HepG2 (cell line): ENCODE measurements at regions not wholly inside any gene's neighbourhood (a gene's known extent, or its start where the extent isn't known, plus 50 kb on each side); places are given as distances from the start of the nearest gene placed in this dataset.

Source experiments
- ATAC-seq: fragments of 200-7000 bp; cut with Tn5 transposase; 3 replicates; pipeline ENCODE4 v1.9.1; 2020; ENCODE audit warnings: mild to moderate bottlenecking, moderate library complexity
- BruUV-seq: library from RNA; stranded (reverse); fragments of 400-500 nt; replicated peaks from 2 replicates; lab custom pipeline; 2021; lab: Mats Ljungman, UMichigan
- CTCF ChIA-PET: fragments of 300-600 bp; formaldehyde crosslinking; extraction: SDS; loops from one replicate; lab custom pipeline; 2021; ENCODE audit warnings: low total read pairs, inconsistent platforms, low intra/inter-chr PET ratio; lab: Yijun Ruan, JAX
- POLR2A ChIA-PET: fragments of 350-600 bp; sonication (Branson Sonifier 250); formaldehyde crosslinking; loops from one replicate; lab custom pipeline; 2020; ENCODE audit warnings: antibody characterized with exemption, inconsistent platforms; lab: Yijun Ruan, JAX
- DNase-seq: peaks from one replicate; pipeline ENCODE4 v3.0.0-alpha.2; 2015; ENCODE audit warnings: low spot score
- FAIRE-seq: peaks from 3 replicates; lab custom pipeline; 2011; peaks lifted over from hg19 to GRCh38; lab: Jason Lieb, UNC
- H2AFZ ChIP-seq: one replicate; pipeline ENCODE4 v1.6.1; 2011; ENCODE audit warnings: low read length, inconsistent platforms
- H3K27ac ChIP-seq: fragments of 300-600 bp; 3 replicates; pipeline ENCODE4 v1.8.0; 2011; ENCODE audit warnings: mixed run types, mild to moderate bottlenecking, mixed read lengths, low read length, inconsistent platforms; ENCODE audit not compliant: insufficient read depth; ENCODE audit errors: extremely low read length
- H3K27me3 ChIP-seq, 2 experiments: fragments of 200-600 bp in 1 of 2; 2 replicates in 1 of 2; 3 replicates in 1 of 2; pipeline versions ENCODE4 v1.6.0 to v1.8.0; 2011; ENCODE audit warnings: low read length in 2 of 2, mild to moderate bottlenecking in 2 of 2, moderate library complexity in 2 of 2, inconsistent platforms in 1 of 2; ENCODE audit not compliant: insufficient read depth in 2 of 2, control insufficient read depth in 1 of 2
- H3K36me3 ChIP-seq, 2 experiments: fragments of 200-600 bp in 1 of 2; replicated peaks in 1 of 2; 2 replicates in 1 of 2; 3 replicates in 1 of 2; pipeline versions ENCODE4 v1.5.1 to v1.8.0; 2011; ENCODE audit warnings: low read length in 2 of 2, inconsistent platforms in 1 of 2; ENCODE audit not compliant: insufficient read depth in 2 of 2, control insufficient read depth in 1 of 2
- H3K4me1 ChIP-seq: 2 replicates; pipeline ENCODE4 v1.5.1; 2012; ENCODE audit warnings: low read length, inconsistent platforms; ENCODE audit not compliant: insufficient read depth
- H3K4me2 ChIP-seq: 2 replicates; pipeline ENCODE4 v1.6.0; 2011; ENCODE audit warnings: low read depth, low read length, inconsistent platforms
- H3K4me3 ChIP-seq, 3 experiments: fragments of 200-600 bp in 1 of 3; sonication (generic), shearing (Covaris generic) in 1 of 3; replicated peaks in 1 of 3; 2 replicates each; pipeline ENCODE4 v1.5.1; 2011 to 2016; ENCODE audit warnings: low read length in 3 of 3, inconsistent platforms in 2 of 3, low read depth in 2 of 3, mild to moderate bottlenecking in 2 of 3, control low read depth in 1 of 3, mixed read lengths in 1 of 3; ENCODE audit not compliant: insufficient read depth in 1 of 3
- H3K79me2 ChIP-seq: one replicate; pipeline ENCODE4 v1.6.1; 2011; ENCODE audit warnings: low read length, inconsistent platforms; ENCODE audit not compliant: insufficient read depth
- H3K9ac ChIP-seq: 2 replicates; pipeline ENCODE4 v1.6.0; 2011; ENCODE audit warnings: mild to moderate bottlenecking, low read depth, low read length, inconsistent platforms; ENCODE audit not compliant: insufficient read depth
- H3K9me3 ChIP-seq: 2 replicates; pipeline ENCODE4 v1.5.1; 2012; ENCODE audit warnings: mild to moderate bottlenecking, low read length
- H4K20me1 ChIP-seq: 2 replicates; pipeline ENCODE4 v1.6.0; 2011; ENCODE audit warnings: inconsistent platforms, mild to moderate bottlenecking, low read length, moderate library complexity; ENCODE audit not compliant: insufficient read depth
- CBX1 ChIP-seq: IDR thresholded peaks from one replicate; pipeline ENCODE4 v1.6.1; 2016; ENCODE audit warnings: antibody characterized with exemption, low read depth
- DNMT3B ChIP-seq: conservative IDR thresholded peaks from 2 replicates; pipeline ENCODE4 v1.6.1; 2016; ENCODE audit warnings: missing biosample characterization, control low read depth
- FOXP1 ChIP-seq, 2 experiments: fragments of 450-650 bp in 1 of 2; IDR thresholded peaks; 2 replicates each; pipeline ENCODE4 v1.6.1; 2017 to 2018; ENCODE audit warnings: antibody characterized with exemption in 1 of 2
- GPN1 ChIP-seq: sonication (generic); formaldehyde crosslinking; IDR thresholded peaks from 2 replicates; pipeline ENCODE4 v1.5.1; 2020; ENCODE audit warnings: missing genetic modification reagents, borderline replicate concordance
- HDAC2 ChIP-seq: sonication (generic); formaldehyde crosslinking; IDR thresholded peaks from 2 replicates; pipeline ENCODE4 v1.4.0; 2020; ENCODE audit warnings: missing genetic modification reagents
- KAT7 ChIP-seq: IDR thresholded peaks from 2 replicates; pipeline ENCODE4 v1.6.1; 2018; ENCODE audit warnings: borderline replicate concordance, missing compliant biosample characterization
- MAF1 ChIP-seq: sonication (generic); formaldehyde crosslinking; IDR thresholded peaks from 2 replicates; pipeline ENCODE4 v1.5.0; 2020; ENCODE audit warnings: missing genetic modification reagents, borderline replicate concordance
- MEF2D ChIP-seq: sonication (generic); formaldehyde crosslinking; IDR thresholded peaks from 2 replicates; pipeline ENCODE4 v1.5.1; 2020; ENCODE audit warnings: mild to moderate bottlenecking, missing genetic modification reagents
- RFX5 ChIP-seq: IDR thresholded peaks from 2 replicates; pipeline ENCODE4 v1.6.1; 2011; ENCODE audit warnings: low read depth, low read length, improper control_type of control experiment
- ZNF276 ChIP-seq: sonication (generic); formaldehyde crosslinking; IDR thresholded peaks from 2 replicates; pipeline ENCODE4 v1.4.0; 2020; ENCODE audit warnings: mild to moderate bottlenecking, low read depth, missing genetic modification reagents
- ZNF569 ChIP-seq: sonication (generic); formaldehyde crosslinking; IDR thresholded peaks from 2 replicates; pipeline ENCODE4 v1.5.0; 2020; ENCODE audit warnings: mild to moderate bottlenecking, missing genetic modification reagents, moderate library complexity, borderline replicate concordance
- WGBS: methylation state at CpG from one replicate; pipeline ENCODE4 v1.1.6; 2017; ENCODE audit warnings: low lambda C conversion rate; 5-methylcytosine and 5-hydroxymethylcytosine counted together
- in situ Hi-C: cut with HindIII; loops from 2 replicates; pipeline ENCODE4 v1.10.0; 2017; ENCODE audit warnings: low pct_unique_long_range_greater_than_20kb; ENCODE audit not compliant: extremely low pct_ligation_motif_present
- intact Hi-C: fragments of 100-400 bp; cut with micrococcal nuclease; formaldehyde crosslinking; loops from one replicate; pipeline ENCODE4 v1.10.0; 2022; ENCODE audit not compliant: unreplicated experiment

- H3K4me3 ChIP-seq, result no peak overlapping the region
- in situ Hi-C loops, result no loop called here
- no peak overlapping the region for H3K9ac ChIP-seq
- WGBS, result 50% methylated on average over 1 of the region's 1 CpG
- H2AFZ ChIP-seq, result no peak overlapping the region
- H3K79me2 ChIP-seq, result no peaks in the 10 kb centered on the region
- CTCF ChIA-PET, result no interaction called here
- FAIRE-seq, result no peak
- no peaks in the 10 kb centered on the region for H3K27me3 ChIP-seq
- POLR2A ChIA-PET, result no interaction called here
- H3K4me1 ChIP-seq, result no peaks in the 10 kb centered on the region
- TF ChIP-seq RFX5 (no peak), ZNF276 (no peak), GPN1 (CRISPR knock-in tag) (no peak), ZNF569 (no peak), HDAC2 (CRISPR knock-in tag) (no peak), FOXP1 (IDR thresholded peaks at IDR 0.05) (no peak), FOXP1 (CRISPR knock-in tag; IDR thresholded peaks at IDR 0.05) (no peak), MEF2D (CRISPR knock-in tag) (no peak), DNMT3B (CRISPR knock-in tag) (no peak), CBX1 (no peak), KAT7 (no peak), MAF1 (no peak)
- no peak for DNase-seq
- intact Hi-C loops, result no loop called here
- ATAC-seq, result no peak
- no peak overlapping the region for H3K27ac ChIP-seq
- BruUV-seq, result no TSS peak
- H4K20me1 ChIP-seq, result no peaks in the 10 kb centered on the region
- no peak overlapping the region for H3K4me2 ChIP-seq
- no peaks in the 10 kb centered on the region for H3K36me3 ChIP-seq
- H3K9me3 ChIP-seq, result no peaks in the 10 kb centered on the region
Measured at GRCh38 chr13:68727165-68727564, 1380.5 kb upstream of the ATXN8OS start.
